Stimulated activated CD8-positive, alpha-beta memory T cell treated with anti-CD3 and anti-CD28 coated beads, Interleukin-15, amount 100 ng/mL, for 48 hours (primary cell): ENCODE measurements at regions not wholly inside any gene's neighbourhood (a gene's known extent, or its start where the extent isn't known, plus 50 kb on each side); places are given as distances from the start of the nearest gene placed in this dataset.

Experiments used
- DNase-seq, 2 donors: peaks; one replicate each; pipeline ENCODE4 v3.0.0-alpha.2; 2020; ENCODE audit warnings: low read depth in 2 of 2

DNA sequence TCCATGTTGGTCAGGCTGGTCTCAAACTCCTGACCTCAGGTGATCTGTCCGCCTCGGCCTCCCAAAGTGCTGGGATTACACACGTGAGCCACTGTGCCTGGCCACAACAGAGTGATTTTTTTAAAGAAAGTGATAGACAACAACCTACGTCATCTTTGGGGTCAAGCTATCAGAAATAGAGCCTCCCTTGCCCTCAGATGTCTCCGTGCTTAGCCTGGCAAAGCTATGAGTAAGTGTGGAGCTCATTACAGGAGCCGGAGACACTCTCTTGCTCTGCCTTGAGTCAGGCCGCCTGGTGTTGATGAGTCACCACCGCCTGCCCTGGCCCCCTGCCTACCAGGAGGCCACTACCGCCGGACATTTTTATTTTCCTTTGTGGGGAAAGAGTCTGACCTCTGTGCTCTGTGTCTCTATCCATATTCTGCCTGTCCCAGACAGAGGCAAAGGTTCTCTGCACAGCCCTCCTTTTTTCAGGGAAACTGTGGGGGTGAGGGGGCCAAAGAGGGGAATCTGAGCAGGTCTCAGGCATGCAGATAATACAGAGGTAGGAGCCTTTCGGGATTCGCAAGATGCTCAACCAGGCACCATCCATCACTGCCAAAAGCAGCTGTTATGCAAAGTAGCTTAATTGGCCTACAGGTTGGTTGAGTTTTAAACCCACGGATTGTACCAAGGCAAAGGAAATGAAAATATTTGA lies 123.7 kb upstream of the CPEB4 start:
- no peak for DNase-seq

DNA sequence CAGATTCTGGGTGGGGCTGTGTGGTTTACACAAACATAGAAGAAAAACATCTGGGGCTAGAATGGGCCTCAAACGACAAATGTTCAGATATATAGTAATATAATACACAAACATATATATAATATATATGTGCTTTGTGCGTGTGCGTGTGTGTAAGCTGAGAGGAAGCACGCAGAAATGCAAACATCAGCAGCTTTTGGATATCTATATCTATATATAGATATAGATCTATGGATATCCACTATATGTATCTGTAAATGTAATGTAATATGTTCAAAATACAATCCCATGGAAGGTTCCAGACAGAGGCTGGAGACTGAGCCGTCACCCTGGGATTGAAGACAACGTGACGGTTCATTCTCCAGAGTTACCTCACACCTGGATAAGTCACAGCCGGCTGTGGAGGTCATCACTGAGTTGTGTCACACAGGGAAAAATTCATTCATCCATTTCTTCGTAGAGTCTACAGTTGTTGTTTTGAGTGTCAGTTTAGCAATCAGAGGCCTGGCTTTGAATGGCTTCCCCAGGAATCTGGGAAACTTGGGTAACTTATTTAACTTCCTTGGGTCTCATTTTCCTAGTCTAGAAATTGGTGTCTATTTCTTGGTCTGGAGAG lies 123.0 kb upstream of the CPEB4 start:
- DNase-seq, result no peak

DNA sequence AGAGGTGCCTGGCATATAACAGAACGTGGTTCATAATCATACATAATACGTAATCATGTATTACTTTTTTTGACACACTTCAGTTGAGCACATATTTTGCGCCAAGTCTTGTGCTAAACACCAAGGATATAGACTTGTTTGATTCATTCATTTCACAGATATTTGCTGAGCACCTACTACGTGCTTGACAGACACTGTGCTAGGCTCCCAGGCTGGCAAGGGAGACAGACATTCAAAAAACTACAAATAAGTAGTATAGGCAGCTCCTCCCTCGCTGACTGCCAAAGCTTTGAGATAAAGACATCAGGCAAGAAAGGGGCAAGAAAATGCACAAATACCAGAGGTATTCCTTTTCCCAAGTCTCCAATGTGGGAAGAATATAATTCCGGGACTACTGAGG lies 122.5 kb upstream of the CPEB4 start:
- DNase-seq, result no peak

DNA sequence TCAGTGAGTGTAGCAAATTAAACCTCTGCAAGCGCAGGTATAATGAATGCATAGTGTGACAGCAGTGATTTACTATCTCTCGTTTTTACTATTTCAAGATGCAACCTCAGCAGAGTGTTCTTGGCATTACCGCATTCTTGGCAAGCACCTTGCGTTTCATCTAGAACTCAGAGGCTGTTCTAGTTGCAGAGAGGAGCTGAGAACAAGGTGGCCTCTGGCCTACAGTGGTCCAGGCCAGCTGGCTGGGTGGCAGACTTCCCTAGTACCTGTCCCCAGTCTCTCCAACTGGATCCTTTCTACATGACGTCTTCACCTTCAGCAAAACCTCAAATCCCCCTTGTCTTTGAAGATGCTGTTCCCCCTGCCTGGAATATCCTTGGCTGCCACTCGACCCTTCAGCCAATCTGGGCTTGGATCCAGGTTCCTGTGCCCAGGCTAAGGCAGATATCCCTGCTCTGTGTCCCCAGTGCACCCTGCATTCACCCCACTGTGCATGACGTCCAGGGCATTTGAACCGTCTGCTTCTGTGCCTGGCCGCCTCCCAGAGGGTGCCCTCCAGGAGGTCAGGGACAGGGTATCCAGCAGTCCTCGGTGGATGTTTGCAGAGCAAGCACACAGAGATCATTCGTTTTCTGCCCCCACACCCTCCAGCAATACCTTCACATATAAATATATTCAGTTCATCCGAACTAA lies 120.4 kb upstream of the CPEB4 start:
- no peak for DNase-seq

DNA sequence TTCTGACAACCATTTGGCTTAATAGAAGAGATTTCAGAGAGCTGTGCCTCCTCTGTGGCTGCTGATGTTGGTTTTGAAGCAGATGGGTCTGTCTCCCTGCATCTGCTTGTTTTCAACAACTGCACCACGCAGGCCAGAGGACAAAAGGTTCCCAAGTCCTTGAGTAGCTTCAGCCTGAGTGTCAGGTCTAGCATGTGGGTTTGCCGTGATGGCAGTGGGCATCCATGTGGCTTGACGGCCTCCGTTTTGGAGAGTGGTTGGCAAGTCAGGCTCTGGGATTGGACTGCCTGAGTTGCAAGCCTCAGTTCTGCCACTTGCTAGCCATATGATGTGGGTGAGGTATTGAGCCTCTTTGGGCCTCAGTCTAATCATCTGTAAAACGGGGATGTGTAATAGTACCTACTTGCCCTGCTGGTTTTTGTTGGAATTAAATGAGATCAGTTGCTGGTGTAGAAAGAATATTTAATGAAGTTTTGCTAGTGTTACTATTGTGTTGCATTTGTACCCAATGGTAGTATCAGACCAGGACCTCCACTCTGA lies 119.8 kb upstream of the CPEB4 start:
- no peak for DNase-seq

DNA sequence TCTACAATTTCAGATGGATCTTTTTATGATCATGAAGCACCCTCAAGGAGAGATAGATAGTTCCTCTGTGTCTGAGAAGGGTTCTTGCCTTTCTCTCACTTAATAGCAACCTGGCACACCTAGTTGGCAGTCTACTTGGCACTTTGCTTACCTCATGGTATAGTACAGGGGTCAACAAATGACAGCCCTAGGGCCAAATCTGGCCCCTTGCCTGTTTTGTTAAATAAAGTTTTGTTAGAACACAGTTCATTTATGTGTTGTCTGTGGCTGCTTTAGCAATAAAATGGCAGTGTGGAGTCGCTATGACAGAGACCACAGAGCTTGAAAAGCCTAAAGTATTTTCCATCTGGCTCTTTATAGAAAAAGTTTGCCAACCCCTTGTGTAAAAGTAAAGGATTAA lies 119.3 kb upstream of the CPEB4 start:
- DNase-seq, result no peak

DNA sequence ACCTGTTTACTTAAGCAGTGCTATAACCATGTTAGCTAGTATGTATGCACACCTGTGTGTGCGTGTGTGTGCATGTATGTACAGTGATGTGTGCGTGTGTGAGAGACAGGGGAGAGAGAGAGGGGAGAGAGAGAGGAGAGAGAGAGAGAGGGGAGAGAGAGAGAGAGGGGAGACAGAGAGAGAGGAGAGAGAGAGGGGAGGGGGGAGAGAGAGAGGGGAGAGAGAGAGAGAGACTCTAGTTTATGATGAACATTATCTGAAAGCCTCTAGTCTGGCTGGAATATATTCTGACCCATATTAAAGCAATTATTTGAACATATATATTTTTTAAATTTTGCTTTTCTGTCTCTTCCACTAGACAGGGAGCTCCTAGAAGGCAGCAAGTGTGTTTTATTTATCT lies 117.5 kb upstream of the CPEB4 start:
- DNase-seq, result no peak

DNA sequence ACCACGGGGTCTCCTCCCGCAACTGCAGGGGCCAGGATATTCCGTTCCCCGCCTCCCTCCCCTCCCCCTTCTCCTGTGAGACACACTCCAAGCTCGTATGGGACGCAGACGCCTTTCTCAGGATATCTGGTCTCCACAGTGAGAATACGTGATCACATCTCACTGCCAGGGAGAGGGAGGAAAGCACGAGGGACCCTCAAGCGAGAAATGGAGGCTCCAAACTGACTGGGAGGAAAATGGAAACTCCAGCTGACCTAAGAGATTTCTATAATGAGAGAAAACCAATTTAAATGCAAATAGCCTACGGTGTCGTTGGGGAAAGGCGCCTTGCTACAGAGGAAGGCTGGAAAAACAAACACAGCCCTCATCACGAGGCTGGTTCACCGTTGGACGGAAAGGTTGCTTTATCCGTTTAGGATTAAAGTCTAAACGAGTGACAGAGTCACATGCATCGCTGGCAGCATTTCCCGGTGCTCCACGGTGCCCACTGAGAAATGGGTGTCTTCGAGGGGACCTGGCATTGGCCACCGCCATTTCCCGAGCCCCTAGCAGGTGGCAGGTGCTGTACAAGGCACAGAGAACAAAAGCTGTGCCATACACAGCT lies 116.9 kb upstream of the CPEB4 start:
- DNase-seq, result no peak

DNA sequence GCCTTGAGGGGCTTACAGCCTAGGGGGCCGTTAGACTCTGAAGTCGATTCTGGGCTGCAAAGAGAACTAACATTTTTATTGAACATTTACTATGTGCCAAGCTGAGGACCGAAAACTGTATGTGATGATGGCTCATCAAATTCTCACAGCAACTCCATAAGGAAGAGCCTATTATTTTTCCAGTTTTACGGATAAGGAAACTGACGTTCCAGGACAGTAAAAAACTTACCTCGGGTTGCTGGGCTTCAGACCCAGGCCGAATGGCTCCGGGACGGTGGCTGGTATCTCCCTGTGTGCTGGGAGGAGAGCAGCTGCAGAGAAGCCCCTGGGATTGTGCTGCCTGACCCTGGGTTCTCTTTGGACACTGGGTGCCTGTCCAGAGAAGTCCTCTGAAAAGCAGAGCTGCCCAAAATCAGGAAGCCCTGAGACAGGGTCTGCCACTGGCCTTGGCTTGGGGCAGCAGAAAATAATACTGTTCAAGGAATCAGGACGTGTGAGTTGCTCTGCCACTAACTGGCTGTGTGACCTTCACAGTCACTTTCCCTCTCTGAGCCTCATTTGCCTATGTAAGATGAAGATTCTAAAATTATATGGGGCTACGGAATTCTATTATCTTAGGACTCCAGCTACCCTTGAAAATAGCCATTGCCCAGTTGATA lies 116.3 kb upstream of the CPEB4 start:
- DNase-seq, result no peak

DNA sequence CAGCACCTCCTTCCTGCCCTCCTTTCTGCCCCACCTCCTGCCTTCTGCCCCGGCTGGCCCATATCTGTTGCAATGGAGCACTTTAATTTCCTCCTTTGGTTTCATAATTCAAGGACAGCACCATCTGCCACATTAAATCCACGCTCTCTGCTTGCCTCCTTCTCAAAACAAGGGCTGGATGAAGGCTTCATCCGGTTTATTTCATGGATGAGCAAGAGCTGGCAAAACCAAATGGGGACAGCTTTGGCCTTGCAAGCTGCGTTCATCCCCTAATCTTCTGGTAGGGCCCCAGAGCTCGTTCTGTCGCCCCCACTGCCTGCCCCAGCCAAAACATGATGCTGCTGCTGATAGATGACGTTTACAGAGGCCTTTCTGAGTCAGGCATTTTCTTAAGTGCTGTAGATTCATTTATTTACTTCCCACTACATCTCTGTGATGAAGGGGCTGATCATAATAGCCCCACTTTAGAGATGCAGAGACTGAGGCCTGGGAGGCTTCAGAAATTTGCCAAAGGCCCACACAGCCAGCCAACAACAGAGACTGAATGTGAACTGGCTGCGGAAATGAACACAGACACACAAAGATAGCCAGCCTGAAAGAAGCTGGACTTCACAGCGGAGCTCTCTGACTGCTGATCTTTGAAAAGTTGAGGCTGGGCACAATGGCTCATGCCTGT lies 115.6 kb upstream of the CPEB4 start:
- DNase-seq, result no peak

DNA sequence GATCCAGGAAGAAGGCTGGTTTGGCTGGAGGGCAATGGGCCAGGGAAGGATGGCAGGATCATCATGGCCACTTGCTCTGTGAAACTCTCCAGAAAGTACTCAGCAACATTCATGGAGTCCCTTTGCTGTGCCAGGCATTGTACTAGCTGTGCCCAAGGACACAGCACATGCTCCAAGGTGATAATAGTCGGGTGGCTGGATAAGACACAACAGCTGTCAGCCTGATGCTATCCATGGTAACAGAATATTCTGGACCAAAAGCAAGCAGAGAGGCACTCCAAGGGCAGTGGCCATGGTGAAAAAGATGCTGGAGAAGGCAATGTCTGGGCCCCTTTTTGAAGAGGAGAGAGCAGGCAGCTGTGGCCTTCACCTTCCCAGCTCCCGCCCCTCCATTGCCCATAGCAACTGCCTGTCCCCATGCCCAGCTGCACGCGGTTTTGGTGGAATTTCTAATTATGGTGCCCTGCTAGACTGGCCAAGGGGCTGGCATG lies 113.8 kb upstream of the CPEB4 start:
- no peak for DNase-seq

DNA sequence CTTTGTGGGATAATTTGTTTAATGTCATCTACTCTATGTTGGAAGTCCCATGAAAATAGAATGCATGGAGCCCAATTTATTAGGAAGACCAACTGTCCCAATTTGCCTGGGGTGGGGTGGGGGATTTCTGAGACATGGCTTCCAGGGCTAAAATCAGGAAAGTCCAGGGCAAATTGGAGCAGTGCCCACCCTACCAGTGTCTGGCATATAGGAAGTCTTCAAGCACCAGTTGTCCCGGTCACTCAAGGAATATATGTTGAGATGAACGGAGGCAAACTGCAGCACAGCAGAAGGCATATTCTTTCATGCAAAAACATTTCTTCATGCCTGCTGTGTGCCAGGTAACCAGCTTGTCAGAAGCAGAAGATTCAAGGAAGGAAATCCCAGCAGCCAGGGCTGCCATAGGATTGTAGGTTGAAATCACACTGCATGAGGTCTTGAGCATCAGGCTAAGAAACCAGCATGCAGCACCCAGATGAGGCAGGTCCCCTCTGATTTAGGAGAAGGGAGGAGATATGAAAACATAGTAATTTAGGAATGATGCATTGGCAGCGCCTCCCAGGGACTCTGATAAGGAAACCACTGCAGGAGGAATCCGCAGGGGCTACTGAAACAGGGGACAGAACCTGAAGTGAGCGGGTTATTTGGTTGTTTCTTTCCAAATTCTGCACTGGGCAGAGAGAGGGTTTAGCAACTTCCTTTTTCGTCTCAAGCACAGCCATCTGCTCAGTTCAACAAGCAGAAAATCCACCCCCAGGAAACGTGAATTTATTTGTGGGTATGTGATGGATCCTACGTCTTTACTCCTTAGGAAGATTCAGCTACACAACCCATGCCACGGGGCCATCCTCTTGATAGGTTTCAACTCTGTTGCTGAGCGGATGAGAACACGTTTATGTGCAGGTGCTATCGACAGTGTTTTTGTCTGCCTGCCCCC lies 112.6 kb upstream of the CPEB4 start:
- DNase-seq, result no peak

DNA sequence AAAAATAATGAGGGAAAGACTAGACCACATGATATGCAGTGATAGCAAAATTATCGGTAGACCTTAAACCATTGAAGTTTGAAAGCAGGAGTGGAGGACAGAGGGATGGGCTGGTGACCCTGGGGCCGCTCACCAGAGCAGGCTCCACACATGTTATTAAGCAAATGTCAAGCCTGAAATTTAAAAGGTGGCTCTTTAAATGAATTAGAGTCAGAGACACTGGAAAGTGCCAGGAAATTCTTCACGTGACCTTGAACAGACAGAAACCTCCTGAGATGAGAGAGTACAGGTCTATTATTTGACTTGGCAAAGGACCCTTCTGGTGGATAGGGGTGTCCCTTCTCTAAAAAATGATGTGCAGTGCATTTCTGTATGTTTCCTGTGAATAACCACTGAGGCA lies 111.0 kb upstream of the CPEB4 start:
- no peak for DNase-seq

DNA sequence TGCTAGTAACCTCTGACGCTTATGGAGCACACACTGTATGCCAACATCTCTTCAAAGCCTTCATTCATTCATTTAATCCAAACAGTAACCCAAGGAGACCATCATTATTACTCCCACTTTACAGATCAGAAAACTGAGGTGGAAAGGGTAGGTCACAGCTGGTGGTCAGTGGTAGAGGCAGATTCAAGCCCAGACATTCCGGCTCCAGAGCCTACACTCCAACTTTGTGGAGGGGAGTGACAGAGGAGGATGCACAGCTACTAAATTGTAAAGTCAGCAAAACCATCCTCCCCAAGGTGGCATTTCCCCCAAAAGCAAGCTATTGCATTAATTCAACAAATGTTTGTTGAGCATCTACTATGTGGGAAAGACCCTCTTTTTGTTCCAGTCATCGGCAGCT lies 110.5 kb upstream of the CPEB4 start:
- DNase-seq, result no peak

DNA sequence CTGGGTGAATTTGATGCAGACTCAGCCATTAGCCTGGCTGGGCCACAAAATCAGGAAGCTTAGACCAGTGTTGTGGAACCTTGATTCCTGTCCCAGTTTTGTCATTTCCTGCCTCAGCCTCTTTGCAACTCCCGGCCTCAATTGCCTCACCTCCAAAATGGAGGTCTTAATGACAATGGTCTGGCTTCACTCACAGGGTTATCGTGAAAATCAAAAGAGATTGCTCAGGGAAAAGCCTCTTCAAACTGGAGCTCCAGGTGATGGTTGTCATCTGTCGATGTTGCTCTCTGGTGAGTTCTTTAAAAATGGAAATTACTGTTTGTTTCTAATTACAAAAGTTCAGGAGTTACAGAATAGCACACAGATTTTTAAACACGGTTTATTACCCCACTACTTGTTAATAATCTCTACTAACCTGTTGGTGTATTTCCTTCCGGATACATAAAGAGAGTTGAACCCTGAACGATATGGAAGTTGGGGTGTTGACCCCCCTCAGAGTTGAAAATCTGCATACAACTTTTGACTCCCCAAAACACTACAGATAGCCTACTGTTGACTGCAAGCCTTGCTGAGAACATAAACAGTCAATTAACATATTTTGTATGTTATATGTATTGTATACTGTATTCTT lies 109.9 kb upstream of the CPEB4 start:
- DNase-seq, result no peak

DNA sequence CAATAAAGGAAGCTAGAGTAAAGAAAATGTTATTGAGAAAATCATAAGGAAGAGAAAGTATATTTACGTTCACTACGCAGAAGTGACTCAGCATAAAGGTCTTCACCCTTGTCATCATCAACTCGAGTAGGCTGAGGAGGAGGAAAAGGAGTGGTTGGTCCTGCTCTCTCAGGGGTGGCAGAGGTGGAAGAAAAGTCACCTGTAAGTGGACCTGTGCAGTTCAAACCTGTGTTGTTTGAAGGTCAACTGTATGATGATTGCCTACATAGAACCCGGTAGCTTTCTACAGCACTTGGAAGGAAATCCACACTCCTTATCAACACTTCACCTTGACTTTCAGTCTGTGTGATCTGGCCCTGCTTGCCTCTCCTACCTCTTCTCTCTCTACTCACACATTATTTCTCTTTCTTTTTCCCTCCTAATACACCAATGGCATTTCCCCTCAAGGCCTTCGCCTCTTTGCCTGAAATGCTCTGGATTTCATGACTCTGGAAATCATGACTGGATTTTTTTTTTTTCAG lies 109.3 kb upstream of the CPEB4 start:
- no peak for DNase-seq

DNA sequence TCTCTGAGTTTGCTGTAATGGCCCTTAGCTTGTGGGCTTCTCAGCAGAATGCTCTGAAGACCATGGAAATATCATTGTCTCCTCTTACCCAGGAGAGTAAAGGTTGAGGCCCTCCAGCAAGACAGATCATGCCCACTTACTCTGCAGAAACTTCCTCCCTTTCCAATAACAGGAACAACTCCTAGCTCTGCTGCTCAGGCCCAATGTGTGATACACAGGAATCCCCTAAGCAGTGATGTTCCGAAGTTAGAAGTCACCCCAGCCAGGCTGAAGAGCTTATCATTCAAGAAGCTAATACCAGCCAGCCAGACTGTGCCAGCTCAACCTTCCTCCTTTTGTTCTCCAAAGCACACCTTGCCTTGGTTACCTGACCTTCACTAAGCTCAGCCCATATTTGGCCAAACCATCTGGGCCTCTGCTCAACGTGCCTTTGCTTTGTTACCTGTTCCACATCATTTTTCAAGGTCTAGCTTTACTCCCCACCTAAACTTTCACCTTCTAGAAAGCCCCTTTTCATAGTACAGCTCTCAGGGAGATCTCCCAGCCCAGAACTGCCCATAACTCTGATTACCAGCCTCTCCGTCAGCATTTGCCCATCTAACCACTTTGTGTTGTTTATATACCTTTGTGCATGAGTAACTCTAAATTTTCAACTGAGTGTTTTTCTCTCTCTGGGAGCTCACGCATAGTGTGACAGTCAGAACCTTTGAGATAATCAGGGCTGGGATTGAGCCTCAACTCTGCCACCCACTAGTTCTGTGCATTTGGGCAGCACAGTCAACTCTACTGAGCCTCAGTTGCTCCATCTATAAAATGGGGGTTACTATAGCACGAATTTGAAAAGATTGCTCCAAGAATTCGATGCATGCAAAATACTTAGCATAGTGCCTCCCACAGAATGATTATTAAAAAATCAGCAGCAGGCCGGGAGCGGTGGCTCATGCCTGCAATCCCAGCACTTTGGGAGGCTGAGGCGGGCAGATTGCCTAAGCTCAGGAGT lies 107.6 kb upstream of the CPEB4 start:
- no peak for DNase-seq

DNA sequence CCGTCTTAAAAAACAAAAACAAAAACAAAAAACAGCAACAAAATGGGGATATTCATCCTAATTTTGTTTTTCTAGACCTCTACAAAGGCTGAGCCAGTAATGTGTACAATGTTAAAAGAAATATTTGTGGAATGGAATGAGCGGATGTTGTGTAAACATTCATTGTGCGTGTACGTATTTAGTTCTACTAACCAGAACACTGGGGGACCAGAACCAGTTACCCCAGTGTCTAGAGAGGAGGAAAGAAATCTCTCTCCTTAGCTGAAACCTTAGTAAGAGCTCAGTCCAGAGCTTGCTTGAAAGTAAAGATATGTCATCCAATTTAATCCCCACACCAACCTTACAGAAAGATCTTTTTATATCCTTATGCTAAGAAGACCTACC lies 106.7 kb upstream of the CPEB4 start:
- DNase-seq, result no peak
